ENCODE measurements at regions not wholly inside any gene's neighbourhood (a gene's known extent, or its start where the extent isn't known, plus 50 kb on each side); places are given as distances from the start of the nearest gene placed in this dataset.

DNA sequence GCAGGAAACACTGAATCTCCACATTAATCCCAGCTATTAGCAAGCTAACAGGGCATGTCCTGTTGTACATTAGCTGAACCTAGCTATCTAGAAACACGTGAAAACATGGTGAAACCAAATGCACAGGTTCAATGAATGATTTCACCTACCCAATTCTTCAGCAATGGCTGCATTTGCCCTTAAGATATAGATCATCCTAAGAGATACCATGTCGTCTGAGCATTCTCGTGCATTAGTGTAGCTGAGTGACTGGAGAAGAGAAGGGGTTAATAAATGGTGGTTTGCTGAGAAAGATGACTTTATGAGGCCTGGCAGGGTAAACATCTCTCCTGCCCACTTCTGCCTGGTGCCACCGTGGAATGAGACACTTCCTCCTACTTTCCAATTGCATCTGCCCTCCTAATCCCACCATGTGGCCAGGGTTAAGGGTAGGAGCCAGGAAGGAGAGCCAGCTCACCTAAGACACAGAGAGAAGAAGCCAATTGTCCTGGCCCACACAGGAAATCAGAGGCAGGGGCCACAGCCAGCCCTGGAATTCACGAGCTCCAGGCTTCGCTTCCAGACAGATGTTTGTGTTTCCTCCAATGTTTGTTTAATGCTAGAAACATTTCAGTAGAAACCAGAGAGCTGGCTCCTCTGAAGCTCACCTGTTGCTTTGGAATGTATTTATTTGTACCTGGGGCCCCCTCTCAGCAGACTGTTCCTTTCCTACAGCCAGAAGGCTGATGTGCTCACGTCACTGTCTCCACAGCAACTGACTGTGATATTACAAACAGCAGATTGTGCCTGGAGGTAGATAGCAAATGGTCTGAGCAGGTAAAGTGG, 126.0 kb upstream of the PARP11 start:
- no peaks in the 10 kb centered on the region for H3K9me3 Mint-ChIP-seq (ENCODE audit: insufficient read depth)
- DNase-seq (no peak), ATAC-seq (ENCODE audit: low read depth) (no peak)
- H3K4me1 Mint-ChIP-seq: peaks cover 4% of the 10 kb centered on the region
- Histone ChIP-seq H2AFZ (ENCODE audit: insufficient read depth, low read depth, low read length, poor library complexity, severe bottlenecking) (no peak overlapping the region), H3K4me1 (ENCODE audit: control insufficient read depth in 2 of 2, insufficient read depth in 2 of 2, low read length in 2 of 2) (peaks cover 4 to 7% of the 10 kb centered on the region in 2 donors), H3K36me3 (replicated peaks in 1 of 2; ENCODE audit: control extremely low read depth in 1 of 2, control insufficient read depth in 1 of 2, extremely low read depth in 1 of 2, insufficient read depth in 2 of 2, low read length in 1 of 2) (no peaks in the 10 kb centered on the region), H3K4me2 (replicated peaks; ENCODE audit: low read depth, low read length, poor library complexity, severe bottlenecking) (no peak overlapping the region), H3K27ac (ENCODE audit: low read length in 2 of 2) (no peak overlapping the region), H3K4me3 (ENCODE audit: control extremely low read depth in 1 of 5, extremely low read depth in 1 of 5, insufficient read depth in 1 of 5, low read depth in 2 of 5, low read length in 4 of 5) (no peak overlapping the region), H3K79me2 (ENCODE audit: control insufficient read depth, insufficient read depth, low read length) (no peaks in the 10 kb centered on the region), H3K27me3 (replicated peaks in 1 of 4; ENCODE audit: control extremely low read depth in 1 of 4, control insufficient read depth in 3 of 4, insufficient read depth in 4 of 4, low read length in 3 of 4) (peaks cover 0 to 3% (median under 1%) of the 10 kb centered on the region in 4 experiments), H3K9me3 (ENCODE audit: control extremely low read depth in 1 of 3, control insufficient read depth in 2 of 3, insufficient read depth in 1 of 3, low read length in 2 of 3) (peaks cover 0 to 3% (median 0%) of the 10 kb centered on the region in 3 donors), H3K9ac (ENCODE audit: low read length) (no peak overlapping the region), H4K20me1 (ENCODE audit: control insufficient read depth, insufficient read depth, low read length, poor library complexity, severe bottlenecking) (no peaks in the 10 kb centered on the region)
- H3K4me3 Mint-ChIP-seq: no peak overlapping the region
- TF ChIP-seq EZH2 (IDR thresholded peaks at IDR 0.05; ENCODE audit: borderline replicate concordance, insufficient read depth, low read depth, low read length, poor library complexity, severe bottlenecking) (no peak), CTCF (IDR thresholded peaks at IDR 0.05) (no peak)
- H3K27ac Mint-ChIP-seq: no peak overlapping the region
- POLR2A ChIA-PET: no interaction called here
- CTCF ChIA-PET: interaction anchor here (1.2 to 15.2 kb wide), 9 partner anchors 11 to 279 kb away, joined by 3 to 293 read pairs (median 5); no protein-coding TSS in a partner anchor
- WGBS (ENCODE audit: insufficient coverage): 82% methylated on average over 2 of the region's 7 CpGs
- intact Hi-C loops (cut with micrococcal nuclease): no loop called here
- H3K27me3 Mint-ChIP-seq: peaks cover 4% of the 10 kb centered on the region

GRCh38 chr12:3998397-3998796, 125.2 kb upstream of the PARP11 start:
- no peak overlapping the region for H3K4me3 Mint-ChIP-seq
- 77% methylated on average over 3 of the region's 5 CpGs for WGBS (ENCODE audit: insufficient coverage)
- CTCF ChIA-PET: interaction anchor here (1.2 to 15.2 kb wide), 10 partner anchors 10 to 280 kb away, joined by 3 to 293 read pairs (median 4); partner anchors contain the start of gene CCND2

More at GRCh38 chr12:3998397-3998796, 125.2 kb upstream of the PARP11 start:
- Mint-ChIP-seq H3K4me1 (peaks cover 4% of the 10 kb centered on the region), H3K9me3 (ENCODE audit: insufficient read depth) (no peaks in the 10 kb centered on the region), H3K27ac (no peak overlapping the region), H3K27me3 (peaks cover 7% of the 10 kb centered on the region)
- Histone ChIP-seq H3K79me2 (ENCODE audit: control insufficient read depth, insufficient read depth, low read length) (no peaks in the 10 kb centered on the region), H3K27me3 (replicated peaks in 1 of 4; ENCODE audit: control extremely low read depth in 1 of 4, control insufficient read depth in 3 of 4, insufficient read depth in 4 of 4, low read length in 3 of 4) (peaks cover 0 to 3% (median under 1%) of the 10 kb centered on the region in 4 experiments), H3K36me3 (replicated peaks in 1 of 2; ENCODE audit: control extremely low read depth in 1 of 2, control insufficient read depth in 1 of 2, extremely low read depth in 1 of 2, insufficient read depth in 2 of 2, low read length in 1 of 2) (no peaks in the 10 kb centered on the region), H3K9ac (ENCODE audit: low read length) (no peak overlapping the region), H3K4me3 (ENCODE audit: control extremely low read depth in 1 of 5, extremely low read depth in 1 of 5, insufficient read depth in 1 of 5, low read depth in 2 of 5, low read length in 4 of 5) (no peak overlapping the region), H3K4me2 (replicated peaks; ENCODE audit: low read depth, low read length, poor library complexity, severe bottlenecking) (no peak overlapping the region), H4K20me1 (ENCODE audit: control insufficient read depth, insufficient read depth, low read length, poor library complexity, severe bottlenecking) (no peaks in the 10 kb centered on the region), H3K9me3 (ENCODE audit: control extremely low read depth in 1 of 3, control insufficient read depth in 2 of 3, insufficient read depth in 1 of 3, low read length in 2 of 3) (peaks cover 0 to 3% (median 0%) of the 10 kb centered on the region in 3 donors), H2AFZ (ENCODE audit: insufficient read depth, low read depth, low read length, poor library complexity, severe bottlenecking) (no peak overlapping the region), H3K27ac (ENCODE audit: low read length in 2 of 2) (no peak overlapping the region), H3K4me1 (ENCODE audit: control insufficient read depth in 2 of 2, insufficient read depth in 2 of 2, low read length in 2 of 2) (peaks cover 4 to 8% of the 10 kb centered on the region in 2 donors)
- intact Hi-C loops (cut with micrococcal nuclease): no loop called here
- POLR2A ChIA-PET: no interaction called here
- TF ChIP-seq CTCF (IDR thresholded peaks at IDR 0.05): no peak
- no peak for TF ChIP-seq EZH2 (IDR thresholded peaks at IDR 0.05; ENCODE audit: borderline replicate concordance, insufficient read depth, low read depth, low read length, poor library complexity, severe bottlenecking)
- no peak for ATAC-seq (ENCODE audit: low read depth)
- no peak for DNase-seq
